GM23338 (cell line): ENCODE measurements at regions not wholly inside any gene's neighbourhood (a gene's known extent, or its start where the extent isn't known, plus 50 kb on each side); places are given as distances from the start of the nearest gene placed in this dataset.

Experiments used
- JUNB ChIP-seq: IDR thresholded peaks from one replicate; pipeline ENCODE4 v1.6.1; 2016; ENCODE audit warnings: antibody characterized with exemption; ENCODE audit not compliant: unreplicated experiment
- POLR2AphosphoS5 ChIP-seq: IDR thresholded peaks from 2 replicates; pipeline ENCODE4 v1.6.1; 2016; ENCODE audit warnings: antibody characterized with exemption, low read depth
- REST ChIP-seq: IDR thresholded peaks from one replicate; pipeline ENCODE4 v1.6.1; 2018; ENCODE audit warnings: antibody characterized with exemption; ENCODE audit not compliant: unreplicated experiment
- ZNF114 ChIP-seq: fragments of 250-450 bp; sonication (Bioruptor Pico); IDR thresholded peaks from 2 replicates; pipeline ENCODE4 v1.5.0; 2020; ENCODE audit warnings: mild to moderate bottlenecking, moderate library complexity
- ZNF331 ChIP-seq: fragments of 250-450 bp; sonication (Bioruptor Pico); IDR thresholded peaks from 2 replicates; pipeline ENCODE4 v1.5.0; 2020; ENCODE audit warnings: low read depth, mild to moderate bottlenecking, moderate library complexity
- TF ChIP-seq, protein P1 (sequence below), 2 experiments: fragments of 200-600 bp in 1 of 2; sonication (generic) in 1 of 2; conservative IDR thresholded peaks; 2 replicates each; pipeline versions ENCODE4 v1.5.1 to v1.6.1; 2016 to 2017; ENCODE audit warnings: antibody characterized with exemption in 2 of 2, low read depth in 2 of 2, mild to moderate bottlenecking in 2 of 2, moderate library complexity in 1 of 2

- no peak for TF ChIP-seq POLR2AphosphoS5
- TF ChIP-seq, protein P1, sequence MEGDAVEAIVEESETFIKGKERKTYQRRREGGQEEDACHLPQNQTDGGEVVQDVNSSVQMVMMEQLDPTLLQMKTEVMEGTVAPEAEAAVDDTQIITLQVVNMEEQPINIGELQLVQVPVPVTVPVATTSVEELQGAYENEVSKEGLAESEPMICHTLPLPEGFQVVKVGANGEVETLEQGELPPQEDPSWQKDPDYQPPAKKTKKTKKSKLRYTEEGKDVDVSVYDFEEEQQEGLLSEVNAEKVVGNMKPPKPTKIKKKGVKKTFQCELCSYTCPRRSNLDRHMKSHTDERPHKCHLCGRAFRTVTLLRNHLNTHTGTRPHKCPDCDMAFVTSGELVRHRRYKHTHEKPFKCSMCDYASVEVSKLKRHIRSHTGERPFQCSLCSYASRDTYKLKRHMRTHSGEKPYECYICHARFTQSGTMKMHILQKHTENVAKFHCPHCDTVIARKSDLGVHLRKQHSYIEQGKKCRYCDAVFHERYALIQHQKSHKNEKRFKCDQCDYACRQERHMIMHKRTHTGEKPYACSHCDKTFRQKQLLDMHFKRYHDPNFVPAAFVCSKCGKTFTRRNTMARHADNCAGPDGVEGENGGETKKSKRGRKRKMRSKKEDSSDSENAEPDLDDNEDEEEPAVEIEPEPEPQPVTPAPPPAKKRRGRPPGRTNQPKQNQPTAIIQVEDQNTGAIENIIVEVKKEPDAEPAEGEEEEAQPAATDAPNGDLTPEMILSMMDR (conservative IDR thresholded peaks at IDR 0.05; ENCODE audit: low read depth in 2 of 2): no peak
- no peak for TF ChIP-seq JUNB
- no peak for TF ChIP-seq REST
- no peak for TF ChIP-seq ZNF114 (CRISPR knock-in tag)
- no peak for TF ChIP-seq ZNF331 (CRISPR knock-in tag)
Measured at GRCh38 chr1:29679828-29680558, 443.7 kb downstream of the PTPRU start.
